ENCODE measurements at regions not wholly inside any gene's neighbourhood (a gene's known extent, or its start where the extent isn't known, plus 50 kb on each side); places are given as distances from the start of the nearest gene placed in this dataset.

DNA sequence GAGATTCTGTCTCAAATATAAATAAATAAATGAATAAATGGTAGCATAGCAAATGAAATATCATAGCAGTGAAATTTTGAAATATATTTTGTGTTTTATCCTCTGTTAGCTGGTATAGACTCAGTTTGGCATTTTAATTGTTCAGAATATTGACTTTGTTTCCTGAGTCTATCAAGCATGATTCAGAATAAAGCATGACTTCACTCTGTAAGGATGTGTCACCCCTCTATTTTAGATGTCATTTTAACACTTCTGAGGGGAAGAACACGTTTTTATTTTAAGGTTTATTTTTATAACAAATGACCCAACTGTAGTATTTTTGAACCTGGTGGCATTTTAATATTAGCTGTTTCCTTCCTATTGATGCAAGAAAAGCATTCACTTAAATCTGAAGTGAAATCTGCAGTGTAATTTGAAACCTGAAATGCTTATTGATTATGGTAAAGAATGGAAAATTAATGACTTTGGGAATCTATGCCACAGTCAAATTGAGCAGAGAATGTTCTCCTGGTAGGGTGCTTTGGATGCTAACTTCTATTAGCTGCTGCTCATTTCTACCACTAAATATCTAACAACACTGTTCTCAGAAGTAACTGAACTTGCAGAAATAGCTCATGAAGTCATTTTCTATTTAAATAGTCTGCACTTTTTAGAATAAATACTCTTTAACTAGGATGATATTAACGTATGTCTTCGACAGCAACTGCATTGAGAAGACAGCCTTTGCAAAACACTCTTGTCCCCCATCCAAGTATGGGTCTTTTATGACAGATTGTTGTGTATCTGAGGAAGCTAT lies 114.2 kb downstream of the SOX4 start:
- H3K4me3 ChIP-seq: no peak overlapping the region
- DNase-seq: no peak
- ATAC-seq: no peak
- FAIRE-seq: no peak
- no peak for TF ChIP-seq CTCF (IDR thresholded peaks at IDR 0.05)
- 28 to 33% methylated on average over 3 of the region's 3 CpGs for WGBS, 2 donors
- H3K27me3 ChIP-seq: no peaks in the 10 kb centered on the region
- H3K9me3 ChIP-seq: no peaks in the 10 kb centered on the region
- intact Hi-C loops (cut with DNase I): no loop called here
- H3K36me3 ChIP-seq: no peaks in the 10 kb centered on the region
- no peaks in the 10 kb centered on the region for H3K4me1 ChIP-seq
- no peak overlapping the region for H3K27ac ChIP-seq

- Histone ChIP-seq H3K4me1 (no peaks in the 10 kb centered on the region), H3K27ac (no peak overlapping the region), H3K36me3 (no peaks in the 10 kb centered on the region), H3K4me3 (no peak overlapping the region), H3K27me3 (no peaks in the 10 kb centered on the region), H3K9me3 (no peaks in the 10 kb centered on the region)
- ATAC-seq: no peak
- no peak for TF ChIP-seq CTCF (IDR thresholded peaks at IDR 0.05)
- no peak for FAIRE-seq
- intact Hi-C loops (cut with DNase I): no loop called here
- DNase-seq: no peak
Observed at GRCh38 chr6:21708320-21708580, 114.7 kb downstream of the SOX4 start.

DNA sequence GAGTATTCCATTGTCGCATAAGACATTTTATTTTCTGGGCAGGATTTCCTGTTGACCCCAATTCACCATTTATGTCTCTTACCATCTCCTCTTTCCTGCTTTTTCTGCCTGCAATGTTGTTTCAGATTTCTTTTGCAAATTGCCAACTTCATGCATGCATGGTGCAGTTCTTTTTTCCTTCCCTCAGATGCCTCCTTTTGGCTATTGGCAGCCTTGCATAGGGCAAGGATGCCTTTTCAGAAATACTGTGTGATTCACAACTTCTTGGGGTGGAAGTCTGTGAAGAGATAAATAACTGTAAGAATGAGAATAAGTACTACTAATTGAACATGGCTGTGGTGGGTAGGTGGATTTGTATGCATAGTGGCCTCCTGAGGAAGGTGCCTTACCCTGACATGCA lies 116.7 kb downstream of the SOX4 start:
- Histone ChIP-seq H3K9me3 (no peaks in the 10 kb centered on the region), H3K27me3 (no peaks in the 10 kb centered on the region), H3K27ac (no peak overlapping the region), H3K4me1 (no peaks in the 10 kb centered on the region), H3K4me3 (no peak overlapping the region), H3K36me3 (no peaks in the 10 kb centered on the region)
- ATAC-seq (no peak), FAIRE-seq (no peak), DNase-seq (no peak)
- TF ChIP-seq CTCF (IDR thresholded peaks at IDR 0.05): no peak
- intact Hi-C loops (cut with DNase I): no loop called here
- 73 to 94% methylated on average over 1 of the region's 1 CpG for WGBS, 2 donors

- intact Hi-C loops (cut with DNase I): no loop called here
- ATAC-seq (peak in 1 of 4 donors; percentile 37), FAIRE-seq (no peak), DNase-seq (no peak)
- Histone ChIP-seq H3K27ac (no peak overlapping the region), H3K4me3 (no peak overlapping the region), H3K4me1 (no peaks in the 10 kb centered on the region), H3K36me3 (no peaks in the 10 kb centered on the region), H3K27me3 (no peaks in the 10 kb centered on the region), H3K9me3 (no peaks in the 10 kb centered on the region)
- no peak for TF ChIP-seq CTCF (IDR thresholded peaks at IDR 0.05)
- WGBS, 2 donors: 29 to 36% methylated on average over 7 of the region's 7 CpGs
Observed at GRCh38 chr6:21710908-21711627, 117.5 kb downstream of the SOX4 start.

GRCh38 chr6:21712213-21712612 lies 118.7 kb downstream of the SOX4 start:
- intact Hi-C loops (cut with DNase I): no loop called here
- no peaks in the 10 kb centered on the region for H3K9me3 ChIP-seq
- H3K4me1 ChIP-seq: no peaks in the 10 kb centered on the region
- H3K27ac ChIP-seq: no peak overlapping the region
- TF ChIP-seq CTCF (IDR thresholded peaks at IDR 0.05): no peak
- DNase-seq (no peak), ATAC-seq (no peak), FAIRE-seq (no peak)
- no peaks in the 10 kb centered on the region for H3K36me3 ChIP-seq
- 55 to 64% methylated on average over 4 of the region's 4 CpGs for WGBS, 2 donors
- no peaks in the 10 kb centered on the region for H3K27me3 ChIP-seq
- H3K4me3 ChIP-seq: no peak overlapping the region
